H1 (cell line): ENCODE measurements at regions not wholly inside any gene's neighbourhood (a gene's known extent, or its start where the extent isn't known, plus 50 kb on each side); places are given as distances from the start of the nearest gene placed in this dataset.

Experiments used
- CTCF ChIA-PET: fragments of 300-600 bp; sonication (Branson Sonifier 250); formaldehyde crosslinking; loops from one replicate; lab custom pipeline; 2021; ENCODE audit not compliant: partially characterized antibody; lab: Charles Lee
- POLR2A ChIA-PET: fragments of 300-600 bp; sonication (Branson Sonifier 250); formaldehyde crosslinking; loops from one replicate; lab custom pipeline; 2021; ENCODE audit warnings: inconsistent platforms; ENCODE audit not compliant: partially characterized antibody; lab: Charles Lee
- DNase-seq, 2 experiments: peaks; one replicate each; pipeline versions ENCODE4 v3.0.0 to v3.0.0-alpha.2; 2010 to 2022; ENCODE audit warnings: low spot score in 2 of 2, low read depth in 1 of 2, mixed read lengths in 1 of 2
- FAIRE-seq: peaks from 2 replicates; lab custom pipeline; 2011; peaks lifted over from hg19 to GRCh38; lab: Jason Lieb, UNC
- H2AFZ ChIP-seq: 2 replicates; pipeline ENCODE4 v1.8.1; 2012; ENCODE audit warnings: low read length, inconsistent platforms
- H2AK5ac ChIP-seq: 2 replicates; pipeline ENCODE4 v1.6.1; 2013; ENCODE audit warnings: low read depth, low read length
- H2BK120ac ChIP-seq: replicated peaks from 2 replicates; pipeline ENCODE3; 2013; ENCODE audit warnings: low read depth, low read length, inconsistent platforms
- H2BK12ac ChIP-seq: 2 replicates; pipeline ENCODE4 v1.6.1; 2013; ENCODE audit warnings: low read depth, low read length
- H2BK15ac ChIP-seq: 2 replicates; pipeline ENCODE4 v1.6.1; 2013; ENCODE audit warnings: low read length
- H2BK20ac ChIP-seq: 2 replicates; pipeline ENCODE4 v1.6.1; 2013; ENCODE audit warnings: low read length
- H2BK5ac ChIP-seq: 2 replicates; pipeline ENCODE4 v1.6.1; 2013; ENCODE audit warnings: low read depth, low read length
- H3K14ac ChIP-seq: 2 replicates; pipeline ENCODE4 v1.6.1; 2013; ENCODE audit warnings: inconsistent platforms; ENCODE audit not compliant: insufficient read length
- H3K18ac ChIP-seq: 2 replicates; pipeline ENCODE4 v1.6.1; 2013; ENCODE audit warnings: low read length; ENCODE audit errors: extremely low read depth
- H3K23ac ChIP-seq: 2 replicates; pipeline ENCODE4 v1.6.1; 2013; ENCODE audit warnings: inconsistent platforms; ENCODE audit not compliant: insufficient read length
- H3K23me2 ChIP-seq: 2 replicates; pipeline ENCODE4 v1.6.1; 2013; ENCODE audit warnings: low read depth, low read length
- H3K27ac ChIP-seq: 2 replicates; pipeline ENCODE4 v1.6.1; 2011; ENCODE audit warnings: low read depth, low read length, inconsistent platforms
- H3K27me3 ChIP-seq, 4 experiments: replicated peaks in 1 of 4; 1 replicate in 1 of 4; 2 replicates in 3 of 4; pipeline versions ENCODE4 v1.6.1 to v1.8.1; 2011 to 2013; ENCODE audit warnings: low read length in 3 of 4, mild to moderate bottlenecking in 3 of 4, inconsistent platforms in 2 of 4, mixed read lengths in 2 of 4, moderate library complexity in 1 of 4; ENCODE audit not compliant: control insufficient read depth in 3 of 4, insufficient read depth in 3 of 4; ENCODE audit errors: extremely low read depth in 1 of 4
- H3K36me3 ChIP-seq, 4 experiments: 2 replicates each; pipeline versions ENCODE4 v1.6.1 to v1.8.1; 2011 to 2013; ENCODE audit warnings: mild to moderate bottlenecking in 4 of 4, low read length in 3 of 4, moderate library complexity in 2 of 4, control low read depth in 1 of 4, inconsistent platforms in 1 of 4; ENCODE audit not compliant: insufficient read depth in 4 of 4, control insufficient read depth in 2 of 4
- H3K4ac ChIP-seq: replicated peaks from 2 replicates; pipeline ENCODE3; 2013; ENCODE audit warnings: low read length, low read depth, mixed read lengths, inconsistent platforms; ENCODE audit not compliant: insufficient read length
- H3K4me1 ChIP-seq, 4 experiments: replicated peaks in 1 of 4; 1 replicate in 1 of 4; 2 replicates in 3 of 4; pipeline versions ENCODE4 v1.6.1 to v1.8.1; 2011 to 2013; ENCODE audit warnings: low read length in 3 of 4, inconsistent platforms in 2 of 4, mixed read lengths in 1 of 4; ENCODE audit not compliant: insufficient read depth in 4 of 4, control insufficient read depth in 3 of 4
- H3K4me2 ChIP-seq, 2 experiments: 2 replicates each; pipeline versions ENCODE4 v1.6.1 to v1.8.1; 2011 to 2013; ENCODE audit warnings: low read depth in 2 of 2, low read length in 2 of 2, control low read depth in 1 of 2, inconsistent platforms in 1 of 2, mild to moderate bottlenecking in 1 of 2; ENCODE audit not compliant: insufficient read depth in 1 of 2
- H3K4me3 ChIP-seq, 4 experiments: fragments of 200-600, 300-600 bp in 1 of 4; sonication (generic), shearing (Covaris generic), sonication (Bioruptor Twin) in 1 of 4; 2 replicates each; pipeline versions ENCODE4 v1.5.1 to v1.8.1; 2011 to 2016; ENCODE audit warnings: low read length in 4 of 4, low read depth in 3 of 4, control low read depth in 2 of 4, inconsistent platforms in 2 of 4, mild to moderate bottlenecking in 2 of 4, mixed read lengths in 1 of 4, moderate library complexity in 1 of 4; ENCODE audit not compliant: insufficient read depth in 2 of 4; ENCODE audit errors: extremely low read depth in 1 of 4
- H3K56ac ChIP-seq: replicated peaks from 2 replicates; pipeline ENCODE3; 2013; ENCODE audit warnings: low read depth, mild to moderate bottlenecking, mixed read lengths, low read length, inconsistent platforms; ENCODE audit not compliant: insufficient read length
- H3K79me1 ChIP-seq: 2 replicates; pipeline ENCODE4 v1.6.1; 2013; ENCODE audit warnings: low read depth, low read length, control low read depth
- H3K79me2 ChIP-seq, 2 experiments: 2 replicates each; pipeline versions ENCODE4 v1.6.1 to v1.8.1; 2012 to 2013; ENCODE audit warnings: low read length in 2 of 2, mild to moderate bottlenecking in 2 of 2, inconsistent platforms in 1 of 2; ENCODE audit not compliant: insufficient read depth in 2 of 2, control insufficient read depth in 1 of 2
- H3K9ac ChIP-seq, 4 experiments: replicated peaks in 1 of 4; 1 replicate in 1 of 4; 2 replicates in 3 of 4; pipeline versions ENCODE4 v1.6.1 to v1.8.1; 2011 to 2013; ENCODE audit warnings: low read depth in 3 of 4, low read length in 3 of 4, control low read depth in 2 of 4, mild to moderate bottlenecking in 2 of 4, moderate library complexity in 2 of 4, inconsistent platforms in 1 of 4; ENCODE audit errors: extremely low read depth in 1 of 4
- H3K9me3 ChIP-seq, 2 experiments: 2 replicates each; pipeline versions ENCODE4 v1.6.1 to v1.8.1; 2012 to 2013; ENCODE audit warnings: mild to moderate bottlenecking in 2 of 2, moderate library complexity in 2 of 2, control low read depth in 1 of 2, inconsistent platforms in 1 of 2, low read depth in 1 of 2, low read length in 1 of 2, mixed read lengths in 1 of 2; ENCODE audit not compliant: insufficient read depth in 2 of 2
- H4K20me1 ChIP-seq, 2 experiments: replicated peaks in 1 of 2; 2 replicates each; pipeline versions ENCODE3 to v1.8.1; 2011 to 2013; ENCODE audit warnings: inconsistent platforms in 2 of 2, low read length in 2 of 2, mild to moderate bottlenecking in 1 of 2; ENCODE audit not compliant: insufficient read depth in 2 of 2, control insufficient read depth in 1 of 2
- H4K5ac ChIP-seq: 2 replicates; pipeline ENCODE4 v1.6.1; 2013; ENCODE audit warnings: low read length, low read depth, mixed read lengths, inconsistent platforms; ENCODE audit not compliant: insufficient read length
- H4K8ac ChIP-seq: 2 replicates; pipeline ENCODE4 v1.8.0; 2013; ENCODE audit warnings: mild to moderate bottlenecking, moderate library complexity, low read length, inconsistent platforms; ENCODE audit not compliant: insufficient read depth; ENCODE audit errors: extremely low read depth
- H4K91ac ChIP-seq: replicated peaks from 2 replicates; pipeline ENCODE3; 2013; ENCODE audit warnings: low read length, mixed read lengths, inconsistent platforms; ENCODE audit not compliant: insufficient read length
- CHD1 ChIP-seq: IDR thresholded peaks from 2 replicates; pipeline ENCODE4 v1.6.1; 2012; ENCODE audit warnings: low read depth, low read length, improper control_type of control experiment
- CTBP2 ChIP-seq: IDR thresholded peaks from 2 replicates; pipeline ENCODE4 v1.7.0; 2011; ENCODE audit warnings: borderline replicate concordance, mild to moderate bottlenecking, moderate library complexity, mixed read lengths, low read length; ENCODE audit not compliant: insufficient read depth, insufficient read length
- FOSL1 ChIP-seq: IDR thresholded peaks from 2 replicates; pipeline ENCODE4 v1.6.1; 2011; ENCODE audit warnings: mild to moderate bottlenecking, low read depth, low read length, moderate library complexity; ENCODE audit not compliant: insufficient read depth
- GTF2F1 ChIP-seq: IDR thresholded peaks from 2 replicates; pipeline ENCODE4 v1.6.1; 2012; ENCODE audit warnings: low read depth, low read length, improper control_type of control experiment, borderline replicate concordance
- HDAC6 ChIP-seq: IDR thresholded peaks from one replicate; pipeline ENCODE4 v1.7.1; 2012; ENCODE audit warnings: low read depth, mild to moderate bottlenecking, inconsistent platforms, low read length, moderate library complexity
- KDM1A ChIP-seq: fragments of 200-600, 300-600 bp; sonication (generic); IDR thresholded peaks from 2 replicates; pipeline ENCODE4 v1.7.1; 2016; ENCODE audit warnings: mild to moderate bottlenecking, low read length, borderline replicate concordance
- POU5F1 ChIP-seq: IDR thresholded peaks from 2 replicates; pipeline ENCODE4 v1.6.1; 2011; ENCODE audit warnings: low read depth, mild to moderate bottlenecking, low read length, moderate library complexity
- RXRA ChIP-seq: IDR thresholded peaks from 2 replicates; pipeline ENCODE4 v1.6.1; 2011; ENCODE audit warnings: low read depth, mild to moderate bottlenecking, low read length, moderate library complexity; ENCODE audit not compliant: insufficient read depth
- SAP30 ChIP-seq: fragments of 300-600 bp; sonication (generic); IDR thresholded peaks from 2 replicates; pipeline ENCODE4 v1.7.1; 2012; ENCODE audit warnings: low read length, moderate library complexity, mild to moderate bottlenecking, inconsistent platforms; ENCODE audit not compliant: insufficient read depth, insufficient replicate concordance
- SIX5 ChIP-seq: IDR thresholded peaks from 2 replicates; pipeline ENCODE4 v1.6.1; 2011; ENCODE audit warnings: mild to moderate bottlenecking, low read depth, low read length
- TAF7 ChIP-seq: optimal IDR thresholded peaks from 2 replicates; pipeline ENCODE3; 2011; ENCODE audit warnings: low read depth, mild to moderate bottlenecking, inconsistent platforms, low read length, moderate library complexity, borderline replicate concordance
- TEAD4 ChIP-seq: IDR thresholded peaks from 2 replicates; pipeline ENCODE4 v1.6.1; 2012; ENCODE audit warnings: low read depth, low read length, inconsistent platforms, mixed read lengths
- ZNF274 ChIP-seq: IDR thresholded peaks from 2 replicates; pipeline ENCODE4 v1.7.0; 2012; ENCODE audit warnings: low read length, borderline replicate concordance; ENCODE audit errors: extremely low read depth
- WGBS, 2 experiments: shearing (Covaris generic) in 1 of 2; methylation state at CpG; one replicate each; pipeline versions ENCODE4 v1.1.6 to v1.1.7; 2013 to 2015; ENCODE audit warnings: low lambda C conversion rate in 2 of 2, mixed read lengths in 2 of 2, inconsistent platforms in 1 of 2, low coverage in 1 of 2, missing lambda C conversion rate in 1 of 2; ENCODE audit not compliant: insufficient replicate concordance in 2 of 2, insufficient coverage in 1 of 2, insufficient read length in 1 of 2; ENCODE audit errors: extremely low coverage in 1 of 2, missing lambda C conversion rate in 1 of 2; 5-methylcytosine and 5-hydroxymethylcytosine counted together

- no peak overlapping the region for H4K5ac ChIP-seq
- H2BK20ac ChIP-seq = no peak overlapping the region
- CTCF ChIA-PET = interaction anchor here (0.5 to 3.9 kb wide), 5 partner anchors 9 to 144 kb away, joined by 3 to 14 read pairs (median 8); no protein-coding TSS in a partner anchor
- no peak overlapping the region for H3K23ac ChIP-seq
- no peak overlapping the region for H2AK5ac ChIP-seq
- no peaks in the 10 kb centered on the region for H3K27me3 ChIP-seq
- H3K23me2 ChIP-seq = no peaks in the 10 kb centered on the region
- H3K4me1 ChIP-seq = peaks cover 0 to 4% (median under 1%) of the 10 kb centered on the region in 4 experiments; a peak in 1 of 7 replicates
- H3K14ac ChIP-seq = no peak overlapping the region
- WGBS, 2 experiments = 86% methylated on average over 1 of the region's 1 CpG; no CpG with 5 or more reads in 1 of the 2 experiments
- H2BK15ac ChIP-seq = no peak overlapping the region
- DNase-seq (no peak), FAIRE-seq (no peak)
- no peak overlapping the region for H4K91ac ChIP-seq
- no peaks in the 10 kb centered on the region for H3K79me1 ChIP-seq
- no peak overlapping the region for H3K4me3 ChIP-seq
- no peak overlapping the region for H3K4ac ChIP-seq
- H2BK120ac ChIP-seq = no peak overlapping the region
- no peaks in the 10 kb centered on the region for H3K36me3 ChIP-seq
- H3K9me3 ChIP-seq = no peaks in the 10 kb centered on the region
- no peak overlapping the region for H2BK5ac ChIP-seq
- no peaks in the 10 kb centered on the region for H4K20me1 ChIP-seq
- TF ChIP-seq KDM1A (no peak), ZNF274 (no peak), SIX5 (no peak), TAF7 (no peak), TEAD4 (no peak), CHD1 (no peak), FOSL1 (no peak), GTF2F1 (no peak), CTBP2 (no peak), HDAC6 (no peak), SAP30 (no peak), POU5F1 (no peak), RXRA (no peak)
- POLR2A ChIA-PET = no interaction called here
- H4K8ac ChIP-seq = no peak overlapping the region
- H3K4me2 ChIP-seq = no peak overlapping the region
- no peak overlapping the region for H2BK12ac ChIP-seq
- no peak overlapping the region for H3K27ac ChIP-seq
- no peak overlapping the region for H2AFZ ChIP-seq
- H3K9ac ChIP-seq = no peak overlapping the region
- H3K56ac ChIP-seq = no peak overlapping the region
- no peak overlapping the region for H3K18ac ChIP-seq
- H3K79me2 ChIP-seq = no peaks in the 10 kb centered on the region
These were observed 229.3 kb upstream of the BCOR start for GRCh38 chrX:40327085-40327484.
